ENCODE measurements at regions not wholly inside any gene's neighbourhood (a gene's known extent, or its start where the extent isn't known, plus 50 kb on each side); places are given as distances from the start of the nearest gene placed in this dataset.

DNA sequence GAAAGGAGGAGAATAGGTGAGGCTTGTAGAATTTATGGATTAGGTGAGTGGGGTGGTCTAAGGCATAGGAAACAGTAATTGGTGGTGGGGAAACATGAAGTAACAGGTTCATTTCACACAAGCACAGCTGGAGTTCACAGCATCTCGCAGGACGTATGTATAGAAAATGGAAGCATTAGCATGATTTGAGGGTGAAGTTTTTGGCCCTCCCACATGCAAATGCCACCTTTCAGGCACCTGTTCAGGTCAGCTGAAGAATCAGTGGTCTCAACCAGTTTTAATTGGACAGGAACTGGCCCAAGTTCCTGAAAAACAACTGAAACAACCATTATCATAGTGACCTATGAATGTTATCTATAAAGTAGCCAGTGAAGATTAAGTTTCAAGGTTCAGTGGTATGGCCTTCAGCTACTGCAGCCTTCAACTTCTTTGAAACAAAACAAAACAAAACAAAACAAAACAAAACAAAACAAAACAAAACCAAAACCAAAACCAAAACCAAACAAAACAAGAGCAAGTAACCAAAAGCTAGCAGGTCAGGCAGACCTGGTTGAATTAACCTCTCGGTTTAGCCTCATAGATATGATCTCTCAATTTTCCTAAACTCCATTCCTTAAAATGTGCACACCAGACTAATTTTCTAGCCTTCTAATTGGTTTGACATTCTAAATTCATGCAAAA is 102.1 kb upstream of the SPHKAP start:
- TF ChIP-seq EZH2phosphoT487 (IDR thresholded peaks at IDR 0.05; ENCODE audit: borderline replicate concordance, low read length) (no peak), EZH2 (IDR thresholded peaks at IDR 0.05; ENCODE audit: low read length, unreplicated experiment) (no peak)
- H4K20me1 ChIP-seq (ENCODE audit: low read length) = no peaks in the 10 kb centered on the region
- no peaks in the 10 kb centered on the region for H3K36me3 ChIP-seq (ENCODE audit: low read depth, low read length)
- CTCF ChIA-PET = no interaction called here
- no peaks in the 10 kb centered on the region for H3F3A ChIP-seq (ENCODE audit: low read length, unreplicated experiment)
- POLR2A ChIA-PET (ENCODE audit: unreplicated experiment) = no interaction called here
- no peak overlapping the region for H3K9ac ChIP-seq (ENCODE audit: low read length)
- H2AFZ ChIP-seq (ENCODE audit: low read length) = no peak overlapping the region
- peaks cover 15% of the 10 kb centered on the region; the same call in 1 of the 2 replicates for H3K27me3 ChIP-seq (ENCODE audit: low read length)
- no peaks in the 10 kb centered on the region for H3K4me1 ChIP-seq (ENCODE audit: insufficient read depth, low read length)
- no peaks in the 10 kb centered on the region for H3K79me2 ChIP-seq (ENCODE audit: low read length)
- H3K9me2 ChIP-seq (replicated peaks; ENCODE audit: low read length) = no peaks in the 10 kb centered on the region
- no peak for ATAC-seq
- DNase-seq = no peak
- BruUV-seq (replicated peaks) = no TSS peak
- H3K9me3 ChIP-seq (ENCODE audit: low read length) = no peaks in the 10 kb centered on the region
- no peak overlapping the region for H3K4me3 ChIP-seq (ENCODE audit: low read length)
- no peak overlapping the region for H3K4me2 ChIP-seq (ENCODE audit: low read length)
- intact Hi-C loops (cut with micrococcal nuclease) = no loop called here
- no peak overlapping the region for H3K27ac ChIP-seq (ENCODE audit: low read length)

GRCh38 chr2:228282376-228282775 is 100.9 kb upstream of the SPHKAP start:
- Histone ChIP-seq H2AFZ (ENCODE audit: low read length) (no peak overlapping the region), H3K4me2 (ENCODE audit: low read length) (no peak overlapping the region), H3K9me3 (ENCODE audit: low read length) (no peaks in the 10 kb centered on the region), H3K9ac (ENCODE audit: low read length) (no peak overlapping the region), H3K27ac (ENCODE audit: low read length) (no peak overlapping the region), H3K36me3 (ENCODE audit: low read depth, low read length) (no peaks in the 10 kb centered on the region), H3K4me3 (ENCODE audit: low read length) (no peak overlapping the region), H3K27me3 (ENCODE audit: low read length) (peaks cover 15% of the 10 kb centered on the region; the same call in 1 of the 2 replicates), H3K4me1 (ENCODE audit: insufficient read depth, low read length) (no peaks in the 10 kb centered on the region), H3K79me2 (ENCODE audit: low read length) (no peaks in the 10 kb centered on the region), H4K20me1 (ENCODE audit: low read length) (no peaks in the 10 kb centered on the region), H3K9me2 (replicated peaks; ENCODE audit: low read length) (no peaks in the 10 kb centered on the region), H3F3A (ENCODE audit: low read length, unreplicated experiment) (no peaks in the 10 kb centered on the region)
- CTCF ChIA-PET = no interaction called here
- intact Hi-C loops (cut with micrococcal nuclease) = no loop called here
- ATAC-seq = no peak
- TF ChIP-seq EZH2 (IDR thresholded peaks at IDR 0.05; ENCODE audit: low read length, unreplicated experiment) = no peak
- no peak for TF ChIP-seq EZH2phosphoT487 (IDR thresholded peaks at IDR 0.05; ENCODE audit: borderline replicate concordance, low read length)
- TF ChIP-seq, protein P1, sequence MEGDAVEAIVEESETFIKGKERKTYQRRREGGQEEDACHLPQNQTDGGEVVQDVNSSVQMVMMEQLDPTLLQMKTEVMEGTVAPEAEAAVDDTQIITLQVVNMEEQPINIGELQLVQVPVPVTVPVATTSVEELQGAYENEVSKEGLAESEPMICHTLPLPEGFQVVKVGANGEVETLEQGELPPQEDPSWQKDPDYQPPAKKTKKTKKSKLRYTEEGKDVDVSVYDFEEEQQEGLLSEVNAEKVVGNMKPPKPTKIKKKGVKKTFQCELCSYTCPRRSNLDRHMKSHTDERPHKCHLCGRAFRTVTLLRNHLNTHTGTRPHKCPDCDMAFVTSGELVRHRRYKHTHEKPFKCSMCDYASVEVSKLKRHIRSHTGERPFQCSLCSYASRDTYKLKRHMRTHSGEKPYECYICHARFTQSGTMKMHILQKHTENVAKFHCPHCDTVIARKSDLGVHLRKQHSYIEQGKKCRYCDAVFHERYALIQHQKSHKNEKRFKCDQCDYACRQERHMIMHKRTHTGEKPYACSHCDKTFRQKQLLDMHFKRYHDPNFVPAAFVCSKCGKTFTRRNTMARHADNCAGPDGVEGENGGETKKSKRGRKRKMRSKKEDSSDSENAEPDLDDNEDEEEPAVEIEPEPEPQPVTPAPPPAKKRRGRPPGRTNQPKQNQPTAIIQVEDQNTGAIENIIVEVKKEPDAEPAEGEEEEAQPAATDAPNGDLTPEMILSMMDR (conservative IDR thresholded peaks at IDR 0.05; ENCODE audit: low read depth, low read length) = no peak
- BruUV-seq (replicated peaks) = no TSS peak
- DNase-seq = no peak
- POLR2A ChIA-PET (ENCODE audit: unreplicated experiment) = no interaction called here

- POLR2A ChIA-PET (ENCODE audit: unreplicated experiment) = no interaction called here
- DNase-seq = no peak
- no peak overlapping the region for H3K9ac ChIP-seq (ENCODE audit: low read length)
- no peaks in the 10 kb centered on the region for H3K9me2 ChIP-seq (replicated peaks; ENCODE audit: low read length)
- no peaks in the 10 kb centered on the region for H3K9me3 ChIP-seq (ENCODE audit: low read length)
- H3K27ac ChIP-seq (ENCODE audit: low read length) = no peak overlapping the region
- no peak for ATAC-seq
- CTCF ChIA-PET = no interaction called here
- TF ChIP-seq EZH2 (IDR thresholded peaks at IDR 0.05; ENCODE audit: low read length, unreplicated experiment) = no peak
- TF ChIP-seq, protein P1 (conservative IDR thresholded peaks at IDR 0.05; ENCODE audit: low read depth, low read length) = no peak
- TF ChIP-seq EZH2phosphoT487 (IDR thresholded peaks at IDR 0.05; ENCODE audit: borderline replicate concordance, low read length) = no peak
- H3F3A ChIP-seq (ENCODE audit: low read length, unreplicated experiment) = no peaks in the 10 kb centered on the region
- BruUV-seq (replicated peaks) = no TSS peak
- H3K4me1 ChIP-seq (ENCODE audit: insufficient read depth, low read length) = no peaks in the 10 kb centered on the region
- H3K4me2 ChIP-seq (ENCODE audit: low read length) = no peak overlapping the region
- no peaks in the 10 kb centered on the region for H3K36me3 ChIP-seq (ENCODE audit: low read depth, low read length)
- H3K27me3 ChIP-seq (ENCODE audit: low read length) = peaks cover 22% of the 10 kb centered on the region
- intact Hi-C loops (cut with micrococcal nuclease) = no loop called here
- no peak overlapping the region for H2AFZ ChIP-seq (ENCODE audit: low read length)
- no peaks in the 10 kb centered on the region for H3K79me2 ChIP-seq (ENCODE audit: low read length)
- no peaks in the 10 kb centered on the region for H4K20me1 ChIP-seq (ENCODE audit: low read length)
- no peak overlapping the region for H3K4me3 ChIP-seq (ENCODE audit: low read length)
These were observed 91.7 kb upstream of the SPHKAP start for GRCh38 chr2:228273159-228273558.
